Upper lobe of right lung (tissue), 1 donor: ENCODE measurements at regions not wholly inside any gene's neighbourhood (a gene's known extent, or its start where the extent isn't known, plus 50 kb on each side); places are given as distances from the start of the nearest gene placed in this dataset.

Source experiments
- ATAC-seq: fragments of 200-7000 bp; cut with Tn5 transposase; one replicate; pipeline ENCODE4 v1.9.1; 2020; ENCODE audit warnings: mild to moderate bottlenecking, moderate library complexity
- DNase-seq: peaks from one replicate; pipeline ENCODE4 v3.0.0-alpha.2; 2020
- H3K27ac ChIP-seq: fragments of 200-600 bp; one replicate; pipeline ENCODE4 v1.8.0; 2022
- H3K27me3 ChIP-seq: fragments of 200-600 bp; one replicate; pipeline ENCODE4 v1.8.0; 2022; ENCODE audit warnings: mild to moderate bottlenecking
- H3K36me3 ChIP-seq: fragments of 200-600 bp; one replicate; pipeline ENCODE4 v1.8.0; 2022
- H3K4me1 ChIP-seq: fragments of 200-600 bp; one replicate; pipeline ENCODE4 v1.8.0; 2022
- H3K4me3 ChIP-seq: fragments of 200-600 bp; one replicate; pipeline ENCODE4 v1.8.0; 2022; ENCODE audit warnings: mild to moderate bottlenecking
- H3K9me3 ChIP-seq: fragments of 200-600 bp; one replicate; pipeline ENCODE4 v1.8.0; 2022
- intact Hi-C: fragments of 100-400 bp; cut with DNase I; formaldehyde crosslinking; loops from one replicate; pipeline ENCODE4 v1.11.0; 2022
- TF ChIP-seq, protein P1 (sequence below): fragments of 200-600 bp; IDR thresholded peaks from one replicate; pipeline ENCODE4 v1.8.0; 2022; ENCODE audit warnings: antibody characterized with exemption
- donor health status: DM: no; HTN: yes; CAD: no; lungs with severe emphysema.

GRCh38 chr4:138320030-138320429 is 77.9 kb upstream of the SLC7A11 start:
- Histone ChIP-seq H3K4me1 (no peaks in the 10 kb centered on the region), H3K4me3 (no peak overlapping the region), H3K36me3 (no peaks in the 10 kb centered on the region), H3K27me3 (no peaks in the 10 kb centered on the region), H3K9me3 (no peaks in the 10 kb centered on the region), H3K27ac (no peak overlapping the region)
- ATAC-seq (no peak), DNase-seq (no peak)
- intact Hi-C loops = no loop called here
- TF ChIP-seq, protein P1, sequence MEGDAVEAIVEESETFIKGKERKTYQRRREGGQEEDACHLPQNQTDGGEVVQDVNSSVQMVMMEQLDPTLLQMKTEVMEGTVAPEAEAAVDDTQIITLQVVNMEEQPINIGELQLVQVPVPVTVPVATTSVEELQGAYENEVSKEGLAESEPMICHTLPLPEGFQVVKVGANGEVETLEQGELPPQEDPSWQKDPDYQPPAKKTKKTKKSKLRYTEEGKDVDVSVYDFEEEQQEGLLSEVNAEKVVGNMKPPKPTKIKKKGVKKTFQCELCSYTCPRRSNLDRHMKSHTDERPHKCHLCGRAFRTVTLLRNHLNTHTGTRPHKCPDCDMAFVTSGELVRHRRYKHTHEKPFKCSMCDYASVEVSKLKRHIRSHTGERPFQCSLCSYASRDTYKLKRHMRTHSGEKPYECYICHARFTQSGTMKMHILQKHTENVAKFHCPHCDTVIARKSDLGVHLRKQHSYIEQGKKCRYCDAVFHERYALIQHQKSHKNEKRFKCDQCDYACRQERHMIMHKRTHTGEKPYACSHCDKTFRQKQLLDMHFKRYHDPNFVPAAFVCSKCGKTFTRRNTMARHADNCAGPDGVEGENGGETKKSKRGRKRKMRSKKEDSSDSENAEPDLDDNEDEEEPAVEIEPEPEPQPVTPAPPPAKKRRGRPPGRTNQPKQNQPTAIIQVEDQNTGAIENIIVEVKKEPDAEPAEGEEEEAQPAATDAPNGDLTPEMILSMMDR = no peak

GRCh38 chr4:138317175-138317748 is 75.1 kb upstream of the SLC7A11 start:
- Histone ChIP-seq H3K36me3 (no peaks in the 10 kb centered on the region), H3K27ac (no peak overlapping the region), H3K9me3 (no peaks in the 10 kb centered on the region), H3K27me3 (no peaks in the 10 kb centered on the region), H3K4me3 (no peak overlapping the region), H3K4me1 (no peaks in the 10 kb centered on the region)
- ATAC-seq (no peak), DNase-seq (no peak)
- TF ChIP-seq, protein P1 = no peak
- intact Hi-C loops = no loop called here

DNA sequence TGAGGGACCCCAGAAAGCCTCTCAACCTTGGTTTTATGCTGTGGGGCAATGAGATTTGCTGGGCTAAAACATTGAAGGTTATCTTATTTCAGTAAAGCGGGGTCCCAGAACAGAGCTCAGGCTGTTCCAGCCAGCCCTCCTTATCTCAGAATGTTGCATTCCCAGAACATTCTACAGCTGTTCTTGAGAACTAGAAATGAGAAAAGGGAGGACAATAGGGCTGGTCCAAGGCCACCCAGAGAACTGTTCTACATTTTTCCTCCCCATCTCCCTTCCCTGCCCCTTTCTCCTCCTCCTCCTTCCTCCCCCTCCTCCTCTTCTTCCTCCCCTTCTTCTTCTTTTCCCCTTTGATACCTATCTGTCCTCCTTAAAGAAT is 70.4 kb upstream of the SLC7A11 start:
- no peaks in the 10 kb centered on the region for H3K4me1 ChIP-seq

DNA sequence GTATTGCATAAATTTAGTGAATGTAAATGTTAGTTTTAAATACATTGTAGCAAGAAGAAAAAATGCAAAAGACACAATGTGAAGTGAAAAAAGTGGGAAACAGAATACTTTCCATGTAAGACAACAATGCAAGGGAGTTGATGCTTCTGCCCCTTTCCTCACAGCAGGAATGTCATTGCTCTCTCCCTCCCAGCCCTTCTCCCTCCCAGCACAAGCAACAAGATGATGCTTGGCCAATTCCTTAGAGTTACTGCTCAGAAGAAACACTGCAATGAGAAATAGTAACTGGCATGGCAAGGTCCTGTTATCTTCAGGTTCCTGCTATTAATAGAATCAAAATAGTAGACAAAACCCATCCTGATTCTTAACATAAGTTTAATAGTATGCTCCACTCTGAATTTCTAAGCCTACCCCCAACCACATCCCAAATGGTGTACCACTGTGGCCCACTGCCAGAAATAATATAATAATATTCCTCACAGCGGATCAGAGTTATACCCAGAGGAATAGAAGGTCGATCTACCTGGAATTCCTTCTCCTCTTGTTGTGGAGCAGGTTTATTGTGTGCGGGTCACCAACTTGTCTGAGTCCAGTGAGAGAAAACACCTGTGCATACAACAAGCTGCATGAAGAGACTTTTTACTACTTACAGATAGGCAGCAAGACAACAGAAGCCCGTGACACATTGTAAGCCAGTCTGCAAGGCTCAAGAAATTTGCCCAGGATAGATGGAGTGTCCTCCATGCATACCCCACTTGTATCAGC is 69.8 kb upstream of the SLC7A11 start:
- no peaks in the 10 kb centered on the region for H3K4me1 ChIP-seq
- H3K27ac ChIP-seq = no peak overlapping the region
- ATAC-seq (no peak), DNase-seq (no peak)
- intact Hi-C loops = no loop called here
- H3K4me3 ChIP-seq = no peak overlapping the region
- TF ChIP-seq, protein P1 = no peak
- no peaks in the 10 kb centered on the region for H3K27me3 ChIP-seq
- no peaks in the 10 kb centered on the region for H3K9me3 ChIP-seq
- no peaks in the 10 kb centered on the region for H3K36me3 ChIP-seq

More for the DNA sequence above, 70.4 kb upstream of the SLC7A11 start:
- Histone ChIP-seq H3K4me3 (no peak overlapping the region), H3K9me3 (no peaks in the 10 kb centered on the region), H3K27me3 (no peaks in the 10 kb centered on the region), H3K36me3 (no peaks in the 10 kb centered on the region), H3K27ac (no peak overlapping the region)
- DNase-seq (no peak), ATAC-seq (no peak)
- intact Hi-C loops = no loop called here
- TF ChIP-seq, protein P1 = no peak

- Histone ChIP-seq H3K27ac (no peak overlapping the region), H3K4me1 (no peaks in the 10 kb centered on the region), H3K9me3 (no peaks in the 10 kb centered on the region), H3K36me3 (no peaks in the 10 kb centered on the region), H3K27me3 (no peaks in the 10 kb centered on the region), H3K4me3 (no peak overlapping the region)
- DNase-seq (no peak), ATAC-seq (no peak)
- TF ChIP-seq, protein P1 = no peak
- intact Hi-C loops = no loop called here
These were observed 68.8 kb upstream of the SLC7A11 start for GRCh38 chr4:138310991-138311390.
